Activated naive CD8-positive, alpha-beta T cell treated with anti-CD3 and anti-CD28 coated beads for 36 hours (primary cell): ENCODE measurements at regions not wholly inside any gene's neighbourhood (a gene's known extent, or its start where the extent isn't known, plus 50 kb on each side); places are given as distances from the start of the nearest gene placed in this dataset.
A peak's percentile ranks its signal among the peaks of the same experiment; 100 is the strongest.

Experiments
- DNase-seq: peaks from one replicate; pipeline ENCODE4 v3.0.0; 2021
- H3K27ac Mint-ChIP-seq: one replicate; pipeline ENCODE4 v1.8.0; 2022; ENCODE audit warnings: mild to moderate bottlenecking, moderate library complexity, mixed read lengths
- H3K27me3 Mint-ChIP-seq: one replicate; pipeline ENCODE4 v1.8.0; 2022; ENCODE audit warnings: mild to moderate bottlenecking, mixed read lengths
- H3K36me3 Mint-ChIP-seq: one replicate; pipeline ENCODE4 v1.8.0; 2021; ENCODE audit warnings: mild to moderate bottlenecking, mixed read lengths
- H3K4me1 Mint-ChIP-seq: one replicate; pipeline ENCODE4 v1.8.0; 2021; ENCODE audit warnings: mixed read lengths
- H3K4me3 Mint-ChIP-seq: one replicate; pipeline ENCODE4 v1.8.0; 2022; ENCODE audit warnings: mild to moderate bottlenecking, moderate library complexity, mixed read lengths
- H3K9me3 Mint-ChIP-seq: one replicate; pipeline ENCODE4 v1.8.0; 2022; ENCODE audit warnings: mixed read lengths

- no peak overlapping the region for H3K4me3 Mint-ChIP-seq
These were observed 123.6 kb downstream of the CHST1 start for GRCh38 chr11:45541693-45542434.

GRCh38 chr11:45538939-45539338 lies 126.5 kb downstream of the CHST1 start:
- Mint-ChIP-seq H3K4me3 (no peak overlapping the region), H3K36me3 (no peaks in the 10 kb centered on the region), H3K27ac (no peak overlapping the region), H3K9me3 (no peaks in the 10 kb centered on the region), H3K4me1 (no peaks in the 10 kb centered on the region), H3K27me3 (peaks cover 15% of the 10 kb centered on the region)
- no peak for DNase-seq

More at GRCh38 chr11:45541693-45542434, 123.6 kb downstream of the CHST1 start:
- no peak for DNase-seq
- Mint-ChIP-seq H3K9me3 (no peaks in the 10 kb centered on the region), H3K27ac (no peak overlapping the region), H3K36me3 (no peaks in the 10 kb centered on the region), H3K4me1 (no peaks in the 10 kb centered on the region), H3K27me3 (peaks cover 4% of the 10 kb centered on the region)

- Mint-ChIP-seq H3K4me3 (no peak overlapping the region), H3K36me3 (no peaks in the 10 kb centered on the region), H3K27me3 (peaks cover 16% of the 10 kb centered on the region), H3K27ac (no peak overlapping the region), H3K4me1 (no peaks in the 10 kb centered on the region), H3K9me3 (no peaks in the 10 kb centered on the region)
- DNase-seq, result no peak
These were observed 127.1 kb downstream of the CHST1 start for GRCh38 chr11:45538363-45538762.

GRCh38 chr11:45537614-45538013 lies 127.8 kb downstream of the CHST1 start:
- H3K9me3 Mint-ChIP-seq, result no peaks in the 10 kb centered on the region
- H3K36me3 Mint-ChIP-seq, result no peaks in the 10 kb centered on the region
- H3K4me3 Mint-ChIP-seq, result no peak overlapping the region
- no peak overlapping the region for H3K27ac Mint-ChIP-seq
- no peaks in the 10 kb centered on the region for H3K4me1 Mint-ChIP-seq
- no peak for DNase-seq
- peaks cover 20% of the 10 kb centered on the region for H3K27me3 Mint-ChIP-seq

- Mint-ChIP-seq H3K4me3 (no peak overlapping the region), H3K27ac (no peak overlapping the region), H3K9me3 (no peaks in the 10 kb centered on the region), H3K36me3 (no peaks in the 10 kb centered on the region), H3K4me1 (no peaks in the 10 kb centered on the region), H3K27me3 (peaks cover 24% of the 10 kb centered on the region)
- DNase-seq, result no peak
These were observed 130.4 kb downstream of the CHST1 start for GRCh38 chr11:45535033-45535432.

GRCh38 chr11:45534132-45534531 lies 131.3 kb downstream of the CHST1 start:
- Mint-ChIP-seq H3K9me3 (no peaks in the 10 kb centered on the region), H3K4me1 (no peaks in the 10 kb centered on the region), H3K4me3 (no peak overlapping the region), H3K36me3 (no peaks in the 10 kb centered on the region), H3K27ac (no peak overlapping the region), H3K27me3 (peaks cover 24% of the 10 kb centered on the region)
- DNase-seq, result no peak

GRCh38 chr11:45532546-45532945 lies 132.9 kb downstream of the CHST1 start:
- peaks cover 24% of the 10 kb centered on the region for H3K27me3 Mint-ChIP-seq
- no peak overlapping the region for H3K4me3 Mint-ChIP-seq
- no peak overlapping the region for H3K27ac Mint-ChIP-seq
- H3K4me1 Mint-ChIP-seq, result peaks cover 6% of the 10 kb centered on the region
- no peaks in the 10 kb centered on the region for H3K36me3 Mint-ChIP-seq
- DNase-seq, result no peak
- no peaks in the 10 kb centered on the region for H3K9me3 Mint-ChIP-seq

- no peaks in the 10 kb centered on the region for H3K9me3 Mint-ChIP-seq
- no peak overlapping the region for H3K4me3 Mint-ChIP-seq
- H3K36me3 Mint-ChIP-seq, result no peaks in the 10 kb centered on the region
- H3K27ac Mint-ChIP-seq, result no peak overlapping the region
- H3K27me3 Mint-ChIP-seq, result peaks cover 24% of the 10 kb centered on the region
- no peak for DNase-seq
- H3K4me1 Mint-ChIP-seq, result peaks cover 6% of the 10 kb centered on the region
These were observed 134.6 kb downstream of the CHST1 start for GRCh38 chr11:45530776-45531175.

GRCh38 chr11:45530111-45530510 lies 135.3 kb downstream of the CHST1 start:
- H3K36me3 Mint-ChIP-seq, result no peaks in the 10 kb centered on the region
- H3K27me3 Mint-ChIP-seq, result peaks cover 21% of the 10 kb centered on the region
- no peak overlapping the region for H3K27ac Mint-ChIP-seq
- no peaks in the 10 kb centered on the region for H3K9me3 Mint-ChIP-seq
- DNase-seq, result no peak
- peaks cover 6% of the 10 kb centered on the region for H3K4me1 Mint-ChIP-seq
- H3K4me3 Mint-ChIP-seq, result no peak overlapping the region

- no peaks in the 10 kb centered on the region for H3K36me3 Mint-ChIP-seq
- H3K4me1 Mint-ChIP-seq, result peaks cover 6% of the 10 kb centered on the region
- H3K27me3 Mint-ChIP-seq, result peaks cover 13% of the 10 kb centered on the region
- no peak overlapping the region for H3K4me3 Mint-ChIP-seq
- DNase-seq, result no peak
- H3K9me3 Mint-ChIP-seq, result no peaks in the 10 kb centered on the region
- no peak overlapping the region for H3K27ac Mint-ChIP-seq
These were observed 137.0 kb downstream of the CHST1 start for GRCh38 chr11:45528435-45528834.

- Mint-ChIP-seq H3K27me3 (peaks cover 8% of the 10 kb centered on the region), H3K4me3 (no peak overlapping the region), H3K9me3 (no peaks in the 10 kb centered on the region), H3K4me1 (peaks cover 6% of the 10 kb centered on the region), H3K36me3 (no peaks in the 10 kb centered on the region), H3K27ac (no peak overlapping the region)
- peak; percentile 1 for DNase-seq
These were observed 137.5 kb downstream of the CHST1 start for GRCh38 chr11:45527898-45528297.

- DNase-seq, result no peak
- Mint-ChIP-seq H3K27me3 (no peaks in the 10 kb centered on the region), H3K27ac (no peak overlapping the region), H3K4me1 (peaks cover 6% of the 10 kb centered on the region), H3K36me3 (no peaks in the 10 kb centered on the region), H3K9me3 (peaks cover 3% of the 10 kb centered on the region), H3K4me3 (no peak overlapping the region)
These were observed 140.0 kb downstream of the CHST1 start for GRCh38 chr11:45525393-45525792.

- H3K27me3 Mint-ChIP-seq, result no peaks in the 10 kb centered on the region
- no peak overlapping the region for H3K4me3 Mint-ChIP-seq
- no peaks in the 10 kb centered on the region for H3K36me3 Mint-ChIP-seq
- H3K27ac Mint-ChIP-seq, result no peak overlapping the region
- peaks cover 6% of the 10 kb centered on the region for H3K4me1 Mint-ChIP-seq
- DNase-seq, result no peak
- H3K9me3 Mint-ChIP-seq, result peaks cover 3% of the 10 kb centered on the region
These were observed 141.7 kb downstream of the CHST1 start for GRCh38 chr11:45523760-45524159.

- Mint-ChIP-seq H3K27ac (no peak overlapping the region), H3K27me3 (no peaks in the 10 kb centered on the region), H3K4me3 (no peak overlapping the region), H3K4me1 (no peaks in the 10 kb centered on the region), H3K36me3 (no peaks in the 10 kb centered on the region), H3K9me3 (peaks cover 3% of the 10 kb centered on the region)
- no peak for DNase-seq
These were observed 146.4 kb downstream of the CHST1 start for GRCh38 chr11:45518833-45519535.

- H3K4me3 Mint-ChIP-seq, result no peak overlapping the region
- H3K36me3 Mint-ChIP-seq, result no peaks in the 10 kb centered on the region
- no peaks in the 10 kb centered on the region for H3K27me3 Mint-ChIP-seq
- no peak for DNase-seq
- H3K27ac Mint-ChIP-seq, result no peak overlapping the region
- no peaks in the 10 kb centered on the region for H3K4me1 Mint-ChIP-seq
- H3K9me3 Mint-ChIP-seq, result peaks cover 3% of the 10 kb centered on the region
These were observed 147.1 kb downstream of the CHST1 start for GRCh38 chr11:45518141-45518832.
